ENCODE measurements at regions not wholly inside any gene's neighbourhood (a gene's known extent, or its start where the extent isn't known, plus 50 kb on each side); places are given as distances from the start of the nearest gene placed in this dataset.
"Not testable (repeated sequence)": the region's sequence is repeated elsewhere in the genome, so short reads cannot be mapped to it uniquely, and the experiment has no call there.

DNA sequence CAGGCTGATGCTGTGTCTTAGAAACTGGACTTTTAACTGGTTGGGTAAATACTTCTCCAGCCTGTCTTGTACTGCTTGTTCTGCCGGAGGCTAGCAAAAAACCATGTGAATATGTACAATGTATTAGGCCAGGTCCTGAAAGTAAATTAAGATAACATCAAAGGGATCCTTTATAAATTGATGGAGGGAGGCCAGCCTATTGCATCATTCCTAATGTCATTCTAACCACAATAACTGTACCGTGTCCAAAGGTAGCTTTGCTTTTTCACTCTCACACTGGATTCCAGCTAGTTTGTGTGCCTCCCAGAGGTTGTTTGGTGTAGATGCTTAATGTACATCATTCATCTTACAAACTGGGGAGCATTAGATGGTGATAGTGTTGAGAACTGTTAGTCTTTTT is 91.2 kb upstream of the SEM1 start:
- TF ChIP-seq, protein P1, sequence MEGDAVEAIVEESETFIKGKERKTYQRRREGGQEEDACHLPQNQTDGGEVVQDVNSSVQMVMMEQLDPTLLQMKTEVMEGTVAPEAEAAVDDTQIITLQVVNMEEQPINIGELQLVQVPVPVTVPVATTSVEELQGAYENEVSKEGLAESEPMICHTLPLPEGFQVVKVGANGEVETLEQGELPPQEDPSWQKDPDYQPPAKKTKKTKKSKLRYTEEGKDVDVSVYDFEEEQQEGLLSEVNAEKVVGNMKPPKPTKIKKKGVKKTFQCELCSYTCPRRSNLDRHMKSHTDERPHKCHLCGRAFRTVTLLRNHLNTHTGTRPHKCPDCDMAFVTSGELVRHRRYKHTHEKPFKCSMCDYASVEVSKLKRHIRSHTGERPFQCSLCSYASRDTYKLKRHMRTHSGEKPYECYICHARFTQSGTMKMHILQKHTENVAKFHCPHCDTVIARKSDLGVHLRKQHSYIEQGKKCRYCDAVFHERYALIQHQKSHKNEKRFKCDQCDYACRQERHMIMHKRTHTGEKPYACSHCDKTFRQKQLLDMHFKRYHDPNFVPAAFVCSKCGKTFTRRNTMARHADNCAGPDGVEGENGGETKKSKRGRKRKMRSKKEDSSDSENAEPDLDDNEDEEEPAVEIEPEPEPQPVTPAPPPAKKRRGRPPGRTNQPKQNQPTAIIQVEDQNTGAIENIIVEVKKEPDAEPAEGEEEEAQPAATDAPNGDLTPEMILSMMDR (IDR thresholded peaks at IDR 0.05; ENCODE audit: control insufficient read depth, extremely low read depth, insufficient read depth), result peak; percentile 65
- peak; percentile 93 for DNase-seq (ENCODE audit: low read depth)
- no peak overlapping the region for H3K4me3 ChIP-seq (ENCODE audit: low read depth, low read length)

DNA sequence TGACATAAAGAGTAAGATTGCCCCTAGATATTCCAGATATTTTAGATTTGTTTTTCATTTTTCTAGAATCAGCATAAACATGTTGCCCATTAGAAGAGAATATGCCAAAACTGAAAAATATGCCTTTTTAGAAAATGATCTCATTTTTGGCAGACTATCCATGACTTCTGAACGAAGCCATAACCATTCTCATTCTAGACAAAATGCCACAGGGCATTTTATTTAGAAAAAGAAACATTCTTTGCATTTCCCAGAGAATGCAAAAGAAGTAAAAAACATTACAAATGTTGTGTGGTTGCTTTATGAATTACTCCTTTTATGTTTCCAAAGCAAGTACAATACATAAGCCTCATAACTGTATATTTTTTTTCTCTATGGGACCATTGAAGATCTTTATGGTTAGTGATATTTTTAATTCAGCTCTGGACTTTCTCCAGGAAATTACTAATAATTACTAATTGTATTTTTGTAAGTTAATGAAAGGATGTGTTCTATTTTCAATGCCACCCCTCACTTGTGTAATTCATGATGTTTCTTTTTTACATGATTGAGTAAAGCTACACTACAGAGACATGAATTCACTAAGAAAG is 109.6 kb upstream of the SEM1 start:
- no peak overlapping the region for H3K4me3 ChIP-seq (ENCODE audit: low read depth, low read length)
- TF ChIP-seq, protein P1 (IDR thresholded peaks at IDR 0.05; ENCODE audit: control insufficient read depth, extremely low read depth, insufficient read depth), result no peak
- no peak for DNase-seq (ENCODE audit: low read depth)

DNA sequence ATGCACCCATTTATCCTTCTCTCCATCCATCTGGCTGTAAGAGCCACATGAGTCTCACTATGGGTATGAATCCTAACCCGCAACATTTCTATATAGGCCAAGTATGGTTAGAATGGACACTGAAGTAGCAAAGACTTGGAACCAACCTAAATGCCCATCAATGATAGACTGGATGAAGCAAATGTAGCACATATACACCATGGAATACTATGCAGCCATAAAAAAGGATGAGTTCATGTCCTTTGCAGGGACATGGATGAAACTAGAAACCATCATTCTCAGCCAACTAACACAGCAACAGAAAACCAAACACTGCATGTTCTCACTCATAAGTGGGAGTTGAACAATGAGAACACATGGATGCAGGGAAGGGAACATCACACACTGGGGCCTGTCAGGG is 111.5 kb upstream of the SEM1 start:
- H3K4me3 ChIP-seq (ENCODE audit: low read depth, low read length); DNase-seq (ENCODE audit: low read depth): not testable (repeated sequence)

DNA sequence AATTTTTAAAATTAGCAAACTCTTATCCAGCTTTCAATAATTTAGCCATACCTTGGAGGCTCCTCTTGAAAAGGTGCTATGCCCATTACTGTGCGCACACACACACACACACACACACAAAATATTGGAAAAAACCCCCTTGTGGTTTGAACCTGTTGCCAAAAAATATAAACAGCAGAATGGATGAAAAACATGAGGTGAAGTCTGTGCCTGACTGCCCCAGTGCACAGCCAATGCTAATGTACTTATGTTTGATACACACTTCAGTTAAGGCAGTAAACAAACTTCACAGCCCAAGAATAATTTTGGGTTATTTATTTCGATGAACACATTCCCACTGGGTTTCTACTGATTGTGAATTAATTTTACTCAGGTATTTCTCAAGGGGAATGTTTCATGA is 113.2 kb upstream of the SEM1 start:
- no peak overlapping the region for H3K4me3 ChIP-seq (ENCODE audit: low read depth, low read length)
- DNase-seq (ENCODE audit: low read depth), result no peak
- TF ChIP-seq, protein P1 (IDR thresholded peaks at IDR 0.05; ENCODE audit: control insufficient read depth, extremely low read depth, insufficient read depth), result no peak

DNA sequence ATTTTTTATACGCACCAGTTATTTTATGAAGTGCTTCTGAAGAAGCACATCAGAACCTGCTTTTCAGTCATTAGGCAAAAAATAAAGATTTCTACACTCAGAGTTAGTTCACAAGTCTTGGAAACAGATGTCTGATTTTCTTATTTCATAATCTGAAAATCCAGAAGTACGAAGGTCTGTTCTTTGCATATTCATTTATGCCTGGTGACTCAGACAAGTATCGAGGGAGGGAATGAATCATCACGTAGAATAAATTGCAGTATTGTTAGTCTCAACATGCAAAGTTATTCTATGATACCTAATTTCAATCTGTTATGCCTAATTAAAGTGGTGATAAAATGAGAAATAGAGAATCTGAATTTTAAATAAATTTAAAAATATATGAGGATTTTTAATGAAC is 113.6 kb upstream of the SEM1 start:
- TF ChIP-seq, protein P1 (IDR thresholded peaks at IDR 0.05; ENCODE audit: control insufficient read depth, extremely low read depth, insufficient read depth), result no peak
- DNase-seq (ENCODE audit: low read depth), result no peak
- no peak overlapping the region for H3K4me3 ChIP-seq (ENCODE audit: low read depth, low read length)

DNA sequence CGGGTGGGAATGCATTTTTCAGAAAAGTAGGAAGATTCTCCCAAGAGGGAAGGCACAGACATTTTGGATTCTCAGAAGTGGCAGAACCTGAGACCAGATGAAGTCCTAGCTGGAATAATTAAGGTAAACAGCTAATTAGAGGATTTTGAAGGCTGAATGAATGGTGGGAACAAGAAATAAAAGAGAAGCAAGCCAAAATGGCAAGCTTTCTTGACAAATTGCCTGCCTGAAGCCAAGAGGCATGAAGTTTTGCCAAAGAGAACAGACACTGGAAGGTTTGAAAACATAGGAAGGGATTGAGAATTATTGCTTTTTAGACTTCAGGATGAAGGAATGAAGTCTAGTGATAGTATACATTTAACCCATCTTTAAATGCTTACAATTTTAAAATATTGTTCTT is 115.0 kb upstream of the SEM1 start:
- H3K4me3 ChIP-seq (ENCODE audit: low read depth, low read length), result no peak overlapping the region
- TF ChIP-seq, protein P1 (IDR thresholded peaks at IDR 0.05; ENCODE audit: control insufficient read depth, extremely low read depth, insufficient read depth), result no peak
- no peak for DNase-seq (ENCODE audit: low read depth)

DNA sequence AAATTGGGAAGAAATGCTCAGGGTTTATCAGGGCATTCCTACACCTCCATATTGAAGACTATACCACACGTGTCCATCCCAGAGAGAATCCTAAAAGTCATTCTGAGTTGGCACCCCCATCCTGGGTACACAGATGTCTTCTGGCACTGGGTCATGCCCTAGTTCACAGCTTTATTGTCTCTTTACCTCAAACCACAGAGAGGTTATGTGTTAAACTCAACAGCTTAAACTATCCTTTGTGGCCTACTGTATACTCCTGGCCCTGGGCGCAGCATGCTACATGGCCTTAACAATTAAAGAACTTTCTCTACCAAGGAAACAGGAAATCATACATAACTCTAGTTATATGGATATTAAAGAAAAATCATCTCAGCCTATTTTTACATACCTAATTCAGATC is 115.6 kb upstream of the SEM1 start:
- TF ChIP-seq, protein P1 (IDR thresholded peaks at IDR 0.05; ENCODE audit: control insufficient read depth, extremely low read depth, insufficient read depth), result no peak
- no peak overlapping the region for H3K4me3 ChIP-seq (ENCODE audit: low read depth, low read length)
- DNase-seq (ENCODE audit: low read depth), result no peak

All from LNCaP clone FGC (cell line).